ENCODE measurements at regions not wholly inside any gene's neighbourhood (a gene's known extent, or its start where the extent isn't known, plus 50 kb on each side); places are given as distances from the start of the nearest gene placed in this dataset.

GRCh38 chr7:93711926-93712325 lies 137.4 kb upstream of the CALCR start:
- TF ChIP-seq CTCF (IDR thresholded peaks at IDR 0.05) (no peak), ZFX (IDR thresholded peaks at IDR 0.05; ENCODE audit: borderline replicate concordance) (no peak)

Measured in 22Rv1 (cell line).